Esophagus squamous epithelium (tissue), 4 donors: ENCODE measurements at regions not wholly inside any gene's neighbourhood (a gene's known extent, or its start where the extent isn't known, plus 50 kb on each side); places are given as distances from the start of the nearest gene placed in this dataset.
"Not testable (repeated sequence)": the region's sequence is repeated elsewhere in the genome, so short reads cannot be mapped to it uniquely, and the experiment has no call there.

Experiments
- POLR2A ChIP-seq, 4 donors: fragments of 450-650 bp; IDR thresholded peaks; one replicate each; pipeline ENCODE4 v1.6.1; 2017; ENCODE audit warnings: antibody characterized with exemption in 4 of 4, mild to moderate bottlenecking in 4 of 4, moderate library complexity in 3 of 4
- TF ChIP-seq, protein P1 (sequence below), 6 experiments: fragments of 450-650 bp in 4 of 6; fragments of 200-600 bp in 2 of 6; sonication (generic) in 2 of 6; IDR thresholded peaks; one replicate each; pipeline ENCODE4 v1.5.1; 2016 to 2019; ENCODE audit warnings: antibody characterized with exemption in 6 of 6, mild to moderate bottlenecking in 4 of 6, moderate library complexity in 4 of 6

DNA sequence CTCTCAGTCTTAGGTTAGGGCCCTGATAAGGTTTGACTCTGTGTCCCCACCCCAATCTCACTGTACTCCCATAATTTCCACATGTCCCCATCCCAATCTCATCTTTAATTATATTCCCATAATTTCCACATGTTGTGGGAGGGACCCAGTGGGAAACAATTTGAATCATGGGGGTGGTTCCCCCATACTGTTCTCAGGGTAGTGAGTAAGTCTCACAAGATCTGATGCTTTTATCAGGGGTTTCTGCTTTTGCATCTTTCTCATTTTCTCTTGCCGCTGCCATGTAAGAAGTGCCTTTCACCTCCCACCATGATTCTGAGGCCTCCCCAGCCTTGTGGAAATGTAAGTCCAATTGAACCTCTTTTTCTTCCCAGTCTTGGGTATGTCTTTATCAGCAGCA is 91.2 kb downstream of the TMCO5A start:
- TF ChIP-seq, protein P1, sequence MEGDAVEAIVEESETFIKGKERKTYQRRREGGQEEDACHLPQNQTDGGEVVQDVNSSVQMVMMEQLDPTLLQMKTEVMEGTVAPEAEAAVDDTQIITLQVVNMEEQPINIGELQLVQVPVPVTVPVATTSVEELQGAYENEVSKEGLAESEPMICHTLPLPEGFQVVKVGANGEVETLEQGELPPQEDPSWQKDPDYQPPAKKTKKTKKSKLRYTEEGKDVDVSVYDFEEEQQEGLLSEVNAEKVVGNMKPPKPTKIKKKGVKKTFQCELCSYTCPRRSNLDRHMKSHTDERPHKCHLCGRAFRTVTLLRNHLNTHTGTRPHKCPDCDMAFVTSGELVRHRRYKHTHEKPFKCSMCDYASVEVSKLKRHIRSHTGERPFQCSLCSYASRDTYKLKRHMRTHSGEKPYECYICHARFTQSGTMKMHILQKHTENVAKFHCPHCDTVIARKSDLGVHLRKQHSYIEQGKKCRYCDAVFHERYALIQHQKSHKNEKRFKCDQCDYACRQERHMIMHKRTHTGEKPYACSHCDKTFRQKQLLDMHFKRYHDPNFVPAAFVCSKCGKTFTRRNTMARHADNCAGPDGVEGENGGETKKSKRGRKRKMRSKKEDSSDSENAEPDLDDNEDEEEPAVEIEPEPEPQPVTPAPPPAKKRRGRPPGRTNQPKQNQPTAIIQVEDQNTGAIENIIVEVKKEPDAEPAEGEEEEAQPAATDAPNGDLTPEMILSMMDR (IDR thresholded peaks at IDR 0.05): not testable (repeated sequence)
- TF ChIP-seq POLR2A (IDR thresholded peaks at IDR 0.05): not testable (repeated sequence)
